Dendritic cell treated with granulocyte-macrophage colony-stimulating factor and Interleukin-4, amounts not matched to agents 40 ng/mL and 50 ng/mL, for 4 days (primary cell): ENCODE measurements at regions not wholly inside any gene's neighbourhood (a gene's known extent, or its start where the extent isn't known, plus 50 kb on each side); places are given as distances from the start of the nearest gene placed in this dataset.

Experiments used
- H3K27ac Mint-ChIP-seq: one replicate; pipeline ENCODE4 v1.8.0; 2022; ENCODE audit warnings: mild to moderate bottlenecking, mixed read lengths
- H3K27me3 Mint-ChIP-seq: one replicate; pipeline ENCODE4 v1.8.0; 2022; ENCODE audit warnings: mild to moderate bottlenecking, mixed read lengths
- H3K36me3 Mint-ChIP-seq: one replicate; pipeline ENCODE4 v1.8.0; 2022; ENCODE audit warnings: low read depth, mixed read lengths
- H3K4me1 Mint-ChIP-seq: one replicate; pipeline ENCODE4 v1.8.0; 2022; ENCODE audit warnings: low read depth, mixed read lengths
- H3K4me3 Mint-ChIP-seq: one replicate; pipeline ENCODE4 v1.8.0; 2022; ENCODE audit warnings: mild to moderate bottlenecking, moderate library complexity, mixed read lengths
- H3K9me3 Mint-ChIP-seq: one replicate; pipeline ENCODE4 v1.8.0; 2022; ENCODE audit warnings: mixed read lengths
- intact Hi-C: fragments of 100-400 bp; cut with micrococcal nuclease; formaldehyde crosslinking; loops from one replicate; pipeline ENCODE4 v1.15.0; 2022

- no peak overlapping the region for H3K27ac Mint-ChIP-seq
- intact Hi-C loops, result no loop called here
- H3K4me1 Mint-ChIP-seq, result no peaks in the 10 kb centered on the region
- no peaks in the 10 kb centered on the region for H3K9me3 Mint-ChIP-seq
- no peaks in the 10 kb centered on the region for H3K36me3 Mint-ChIP-seq
- no peaks in the 10 kb centered on the region for H3K27me3 Mint-ChIP-seq
- no peak overlapping the region for H3K4me3 Mint-ChIP-seq
Observed at GRCh38 chr11:29328961-29329441, 687.8 kb downstream of the KCNA4 start.

GRCh38 chr11:29327891-29328290 is 688.9 kb downstream of the KCNA4 start:
- intact Hi-C loops, result no loop called here
- Mint-ChIP-seq H3K4me3 (no peak overlapping the region), H3K27ac (no peak overlapping the region), H3K27me3 (no peaks in the 10 kb centered on the region), H3K36me3 (no peaks in the 10 kb centered on the region), H3K9me3 (no peaks in the 10 kb centered on the region), H3K4me1 (no peaks in the 10 kb centered on the region)

GRCh38 chr11:29326757-29327156 is 690.1 kb downstream of the KCNA4 start:
- intact Hi-C loops, result no loop called here
- Mint-ChIP-seq H3K4me3 (no peak overlapping the region), H3K27ac (no peak overlapping the region), H3K27me3 (no peaks in the 10 kb centered on the region), H3K9me3 (no peaks in the 10 kb centered on the region), H3K4me1 (no peaks in the 10 kb centered on the region), H3K36me3 (no peaks in the 10 kb centered on the region)

- Mint-ChIP-seq H3K4me1 (no peaks in the 10 kb centered on the region), H3K9me3 (no peaks in the 10 kb centered on the region), H3K27ac (no peak overlapping the region), H3K36me3 (no peaks in the 10 kb centered on the region), H3K4me3 (no peak overlapping the region), H3K27me3 (no peaks in the 10 kb centered on the region)
- intact Hi-C loops, result no loop called here
Observed at GRCh38 chr11:29324328-29324727, 692.5 kb downstream of the KCNA4 start.

GRCh38 chr11:29321293-29322132 is 695.3 kb downstream of the KCNA4 start:
- Mint-ChIP-seq H3K4me3 (no peak overlapping the region), H3K4me1 (no peaks in the 10 kb centered on the region), H3K36me3 (no peaks in the 10 kb centered on the region), H3K27ac (no peak overlapping the region), H3K9me3 (no peaks in the 10 kb centered on the region), H3K27me3 (no peaks in the 10 kb centered on the region)
- intact Hi-C loops, result no loop called here

GRCh38 chr11:29320196-29320595 is 696.6 kb downstream of the KCNA4 start:
- intact Hi-C loops, result no loop called here
- H3K27me3 Mint-ChIP-seq, result no peaks in the 10 kb centered on the region
- H3K27ac Mint-ChIP-seq, result no peak overlapping the region
- no peaks in the 10 kb centered on the region for H3K4me1 Mint-ChIP-seq
- no peaks in the 10 kb centered on the region for H3K9me3 Mint-ChIP-seq
- H3K36me3 Mint-ChIP-seq, result no peaks in the 10 kb centered on the region
- no peak overlapping the region for H3K4me3 Mint-ChIP-seq

GRCh38 chr11:29319210-29319609 is 697.6 kb downstream of the KCNA4 start:
- H3K27ac Mint-ChIP-seq, result no peak overlapping the region
- no peaks in the 10 kb centered on the region for H3K36me3 Mint-ChIP-seq
- H3K9me3 Mint-ChIP-seq, result no peaks in the 10 kb centered on the region
- no peaks in the 10 kb centered on the region for H3K27me3 Mint-ChIP-seq
- no peak overlapping the region for H3K4me3 Mint-ChIP-seq
- no peaks in the 10 kb centered on the region for H3K4me1 Mint-ChIP-seq
- intact Hi-C loops, result no loop called here

GRCh38 chr11:29318134-29318845 is 698.5 kb downstream of the KCNA4 start:
- H3K27ac Mint-ChIP-seq, result no peak overlapping the region
- no peaks in the 10 kb centered on the region for H3K9me3 Mint-ChIP-seq
- H3K36me3 Mint-ChIP-seq, result no peaks in the 10 kb centered on the region
- no peaks in the 10 kb centered on the region for H3K27me3 Mint-ChIP-seq
- intact Hi-C loops, result no loop called here
- H3K4me3 Mint-ChIP-seq, result no peak overlapping the region
- H3K4me1 Mint-ChIP-seq, result no peaks in the 10 kb centered on the region

GRCh38 chr11:29317694-29318093 is 699.1 kb downstream of the KCNA4 start:
- H3K27ac Mint-ChIP-seq, result no peak overlapping the region
- no peaks in the 10 kb centered on the region for H3K4me1 Mint-ChIP-seq
- no peak overlapping the region for H3K4me3 Mint-ChIP-seq
- H3K27me3 Mint-ChIP-seq, result no peaks in the 10 kb centered on the region
- no peaks in the 10 kb centered on the region for H3K9me3 Mint-ChIP-seq
- H3K36me3 Mint-ChIP-seq, result no peaks in the 10 kb centered on the region
- intact Hi-C loops, result no loop called here

GRCh38 chr11:29315275-29315674 is 701.6 kb downstream of the KCNA4 start:
- Mint-ChIP-seq H3K27me3 (no peaks in the 10 kb centered on the region), H3K36me3 (no peaks in the 10 kb centered on the region), H3K9me3 (no peaks in the 10 kb centered on the region), H3K27ac (no peak overlapping the region), H3K4me1 (no peaks in the 10 kb centered on the region), H3K4me3 (no peak overlapping the region)
- intact Hi-C loops, result no loop called here

GRCh38 chr11:29314211-29314610 is 702.6 kb downstream of the KCNA4 start:
- no peaks in the 10 kb centered on the region for H3K36me3 Mint-ChIP-seq
- H3K4me3 Mint-ChIP-seq, result no peak overlapping the region
- no peak overlapping the region for H3K27ac Mint-ChIP-seq
- no peaks in the 10 kb centered on the region for H3K9me3 Mint-ChIP-seq
- intact Hi-C loops, result no loop called here
- no peaks in the 10 kb centered on the region for H3K4me1 Mint-ChIP-seq
- no peaks in the 10 kb centered on the region for H3K27me3 Mint-ChIP-seq

GRCh38 chr11:29312812-29313211 is 704.0 kb downstream of the KCNA4 start:
- no peaks in the 10 kb centered on the region for H3K27me3 Mint-ChIP-seq
- no peak overlapping the region for H3K4me3 Mint-ChIP-seq
- intact Hi-C loops, result no loop called here
- H3K9me3 Mint-ChIP-seq, result no peaks in the 10 kb centered on the region
- H3K27ac Mint-ChIP-seq, result no peak overlapping the region
- H3K36me3 Mint-ChIP-seq, result no peaks in the 10 kb centered on the region
- H3K4me1 Mint-ChIP-seq, result no peaks in the 10 kb centered on the region

GRCh38 chr11:29310725-29311342 is 706.0 kb downstream of the KCNA4 start:
- no peaks in the 10 kb centered on the region for H3K4me1 Mint-ChIP-seq
- no peaks in the 10 kb centered on the region for H3K27me3 Mint-ChIP-seq
- no peaks in the 10 kb centered on the region for H3K36me3 Mint-ChIP-seq
- no peaks in the 10 kb centered on the region for H3K9me3 Mint-ChIP-seq
- H3K4me3 Mint-ChIP-seq, result no peak overlapping the region
- intact Hi-C loops, result no loop called here
- no peak overlapping the region for H3K27ac Mint-ChIP-seq

GRCh38 chr11:29309992-29310391 is 706.8 kb downstream of the KCNA4 start:
- H3K36me3 Mint-ChIP-seq, result no peaks in the 10 kb centered on the region
- H3K27ac Mint-ChIP-seq, result no peak overlapping the region
- no peaks in the 10 kb centered on the region for H3K4me1 Mint-ChIP-seq
- no peaks in the 10 kb centered on the region for H3K9me3 Mint-ChIP-seq
- no peak overlapping the region for H3K4me3 Mint-ChIP-seq
- no peaks in the 10 kb centered on the region for H3K27me3 Mint-ChIP-seq
- intact Hi-C loops, result no loop called here
